ENCODE measurements at regions not wholly inside any gene's neighbourhood (a gene's known extent, or its start where the extent isn't known, plus 50 kb on each side); places are given as distances from the start of the nearest gene placed in this dataset.
"Not testable (repeated sequence)": the region's sequence is repeated elsewhere in the genome, so short reads cannot be mapped to it uniquely, and the experiment has no call there.

- H3K27ac ChIP-seq = no peak overlapping the region
- no peaks in the 10 kb centered on the region for H3K9me3 ChIP-seq (replicated peaks in 1 of 3)
- H3K4me1 ChIP-seq (replicated peaks in 1 of 2) = no peaks in the 10 kb centered on the region
- peaks cover 38% of the 10 kb centered on the region for H3K27me3 ChIP-seq
- intact Hi-C loops (cut with DNase I) = no loop called here
- 9 to 31% (median 15%) methylated on average over 23 of the region's 23 CpGs for WGBS, 4 donors
- no peak for TF ChIP-seq POLR2A (IDR thresholded peaks at IDR 0.05)
- TF ChIP-seq CTCF (IDR thresholded peaks at IDR 0.05) = no peak
- H3K36me3 ChIP-seq (replicated peaks in 1 of 2) = no peaks in the 10 kb centered on the region
- DNase-seq = no peak
- H3K4me3 ChIP-seq = no peak overlapping the region
These were observed 128.9 kb upstream of the ZNF184 start for GRCh38 chr6:27601668-27602254.

- no peak overlapping the region for H3K4me3 ChIP-seq
- DNase-seq = no peak
- no peaks in the 10 kb centered on the region for H3K36me3 ChIP-seq (replicated peaks in 1 of 2)
- no peaks in the 10 kb centered on the region for H3K9me3 ChIP-seq (replicated peaks in 1 of 3)
- intact Hi-C loops (cut with DNase I) = no loop called here
- H3K27ac ChIP-seq = no peak overlapping the region
- 87 to 91% (median 89%) methylated on average over 17 to 19 of the region's 19 CpGs for WGBS, 4 donors
- peaks cover 49% of the 10 kb centered on the region for H3K27me3 ChIP-seq
- H3K4me1 ChIP-seq (replicated peaks in 1 of 2) = no peaks in the 10 kb centered on the region
- no peak for TF ChIP-seq POLR2A (IDR thresholded peaks at IDR 0.05)
- no peak for TF ChIP-seq CTCF (IDR thresholded peaks at IDR 0.05)
These were observed 127.1 kb upstream of the ZNF184 start for GRCh38 chr6:27599859-27600532.

- 48 to 56% (median 52%) methylated on average over 12 to 13 of the region's 13 CpGs for WGBS, 4 donors
These were observed 124.2 kb upstream of the ZNF184 start for GRCh38 chr6:27597031-27597567.

GRCh38 chr6:27593861-27594260 lies 121.0 kb upstream of the ZNF184 start:
- WGBS, 4 donors = 10 to 24% (median 11%) methylated on average over 5 of the region's 5 CpGs
- Histone ChIP-seq H3K9me3 (replicated peaks in 1 of 3) (no peaks in the 10 kb centered on the region), H3K27me3 (peaks cover 73% of the 10 kb centered on the region), H3K4me3 (no peak overlapping the region), H3K4me1 (replicated peaks in 1 of 2) (peaks cover 0 to 3% of the 10 kb centered on the region in 2 donors), H3K27ac (no peak overlapping the region), H3K36me3 (replicated peaks in 1 of 2) (no peaks in the 10 kb centered on the region)
- TF ChIP-seq CTCF (IDR thresholded peaks at IDR 0.05) (no peak), POLR2A (IDR thresholded peaks at IDR 0.05) (no peak)
- intact Hi-C loops (cut with DNase I) = no loop called here
- no peak for DNase-seq

More at GRCh38 chr6:27597031-27597567, 124.2 kb upstream of the ZNF184 start:
- H3K9me3 ChIP-seq (replicated peaks in 1 of 3); H3K4me1 ChIP-seq (replicated peaks in 1 of 2); intact Hi-C loops (cut with DNase I); DNase-seq; H3K27ac ChIP-seq; H3K4me3 ChIP-seq; H3K36me3 ChIP-seq (replicated peaks in 1 of 2): not testable (repeated sequence)
- H3K27me3 ChIP-seq = peaks cover 65% of the 10 kb centered on the region

All from adrenal gland (tissue), 9 donors.